ENCODE measurements at regions not wholly inside any gene's neighbourhood (a gene's known extent, or its start where the extent isn't known, plus 50 kb on each side); places are given as distances from the start of the nearest gene placed in this dataset.

- no peak for TF ChIP-seq ZBTB44 (CRISPR knock-in tag; IDR thresholded peaks at IDR 0.05)
- no peak for TF ChIP-seq CEBPB (IDR thresholded peaks at IDR 0.05; ENCODE audit: borderline replicate concordance, low read depth, low read length)
- no peak for TF ChIP-seq SIN3A (IDR thresholded peaks at IDR 0.05; ENCODE audit: borderline replicate concordance, low read depth, low read length)
- TF ChIP-seq POLR2G (IDR thresholded peaks at IDR 0.05; ENCODE audit: low read depth, low read length): no peak
- TF ChIP-seq SPEN (CRISPR knock-in tag; IDR thresholded peaks at IDR 0.05; ENCODE audit: low read depth): peak; percentile 70; the same call in 1 of the 2 replicates
- TF ChIP-seq SIX1 (CRISPR knock-in tag; IDR thresholded peaks at IDR 0.05; ENCODE audit: borderline replicate concordance): no peak
- TF ChIP-seq ZNF569 (CRISPR knock-in tag; IDR thresholded peaks at IDR 0.05; ENCODE audit: borderline replicate concordance): no peak
- TF ChIP-seq ZMYM3 (CRISPR knock-in tag; IDR thresholded peaks at IDR 0.05): 0 out of 2 replicates have a peak, but pooled peaks have one; percentile 34
- TF ChIP-seq TARDBP (CRISPR knock-in tag; IDR thresholded peaks at IDR 0.05): peak; percentile 57; the same call in 1 of the 2 replicates
- TF ChIP-seq ZMAT5 (CRISPR knock-in tag; IDR thresholded peaks at IDR 0.05; ENCODE audit: borderline replicate concordance, low read depth): no peak
- no peak for TF ChIP-seq ZNF468 (CRISPR knock-in tag; IDR thresholded peaks at IDR 0.05)
- no peak for TF ChIP-seq AKAP8 (CRISPR knock-in tag; IDR thresholded peaks at IDR 0.05)
- no peak for TF ChIP-seq GPN1 (CRISPR knock-in tag; IDR thresholded peaks at IDR 0.05; ENCODE audit: borderline replicate concordance)
- no peak for TF ChIP-seq SOX13 (IDR thresholded peaks at IDR 0.05)
- peak in 1 of 2 experiments; percentile 24; a peak in 1 of 4 replicates for TF ChIP-seq SOX13 (CRISPR knock-in tag; conservative IDR thresholded peaks at IDR 0.05 in 1 of 2, IDR thresholded peaks at IDR 0.05 in 1 of 2)
- TF ChIP-seq ATF7 (IDR thresholded peaks at IDR 0.05): no peak
- TF ChIP-seq ATF7 (CRISPR knock-in tag; IDR thresholded peaks at IDR 0.05): no peak
- no peak for TF ChIP-seq ZKSCAN1 (IDR thresholded peaks at IDR 0.05; ENCODE audit: low read length)
- TF ChIP-seq NR3C1 (CRISPR knock-in tag; IDR thresholded peaks at IDR 0.05): no peak
- no peak for TF ChIP-seq GLMP (CRISPR knock-in tag; IDR thresholded peaks at IDR 0.05; ENCODE audit: borderline replicate concordance)
- no peak for TF ChIP-seq ZNF34 (CRISPR knock-in tag; IDR thresholded peaks at IDR 0.05; ENCODE audit: borderline replicate concordance)
- no peak for TF ChIP-seq SATB2 (CRISPR knock-in tag; IDR thresholded peaks at IDR 0.05)
- TF ChIP-seq KAT2B (IDR thresholded peaks at IDR 0.05; ENCODE audit: borderline replicate concordance, low read depth, low read length): no peak
- TF ChIP-seq SSRP1 (CRISPR knock-in tag; IDR thresholded peaks at IDR 0.05): no peak
- TF ChIP-seq ZNF543 (CRISPR knock-in tag; IDR thresholded peaks at IDR 0.05): no peak
- no peak for TF ChIP-seq POGK (CRISPR knock-in tag; conservative IDR thresholded peaks at IDR 0.05)
- 0 out of 2 replicates have a peak, but pooled peaks have one; percentile 36 for TF ChIP-seq ZNF652 (CRISPR knock-in tag; IDR thresholded peaks at IDR 0.05; ENCODE audit: borderline replicate concordance, low read depth)
Measured at GRCh38 chr5:68433923-68434879, 218.6 kb downstream of the PIK3R1 start (continued).

Measured in HepG2 (cell line).